DMS79 (cell line): ENCODE measurements at regions not wholly inside any gene's neighbourhood (a gene's known extent, or its start where the extent isn't known, plus 50 kb on each side); places are given as distances from the start of the nearest gene placed in this dataset.

ENCODE experiments used
- DNase-seq: peaks from one replicate; lab custom pipeline; 2025; lab: John Stamatoyannopoulos, UW

- DNase-seq: no peak
Measured at GRCh38 chr9:78806492-78807160, 509.7 kb downstream of the PSAT1 start.

GRCh38 chr9:78807286-78807685 is 510.4 kb downstream of the PSAT1 start:
- no peak for DNase-seq

GRCh38 chr9:78808048-78808447 is 511.1 kb downstream of the PSAT1 start:
- DNase-seq: no peak

GRCh38 chr9:78811622-78812276 is 514.8 kb downstream of the PSAT1 start:
- no peak for DNase-seq

GRCh38 chr9:78812665-78813064 is 515.7 kb downstream of the PSAT1 start:
- DNase-seq: no peak

- no peak for DNase-seq
Measured at GRCh38 chr9:78813602-78814180, 516.8 kb downstream of the PSAT1 start.

- no peak for DNase-seq
Measured at GRCh38 chr9:78821126-78821822, 524.3 kb downstream of the PSAT1 start.

- DNase-seq: no peak
Measured at GRCh38 chr9:78826527-78826926, 529.6 kb downstream of the PSAT1 start.

- no peak for DNase-seq
Measured at GRCh38 chr9:78828521-78828920, 531.6 kb downstream of the PSAT1 start.

GRCh38 chr9:78830301-78830700 is 533.4 kb downstream of the PSAT1 start:
- no peak for DNase-seq

GRCh38 chr9:78831726-78832125 is 534.8 kb downstream of the PSAT1 start:
- no peak for DNase-seq

GRCh38 chr9:78835928-78836450 is 539.1 kb downstream of the PSAT1 start:
- no peak for DNase-seq

- DNase-seq: no peak
Measured at GRCh38 chr9:78839252-78839651, 542.3 kb downstream of the PSAT1 start.

- no peak for DNase-seq
Measured at GRCh38 chr9:78848061-78848460, 551.1 kb downstream of the PSAT1 start.

- no peak for DNase-seq
Measured at GRCh38 chr9:78856144-78856543, 559.2 kb downstream of the PSAT1 start.

- no peak for DNase-seq
Measured at GRCh38 chr9:78856781-78857180, 559.9 kb downstream of the PSAT1 start.

GRCh38 chr9:78857373-78858225 is 560.7 kb downstream of the PSAT1 start:
- DNase-seq: no peak

- DNase-seq: no peak
Measured at GRCh38 chr9:78858266-78858665, 561.3 kb downstream of the PSAT1 start.

GRCh38 chr9:78860801-78861475 is 564.0 kb downstream of the PSAT1 start:
- no peak for DNase-seq

- DNase-seq: no peak
Measured at GRCh38 chr9:78863531-78863930, 566.6 kb downstream of the PSAT1 start.

GRCh38 chr9:78865737-78866136 is 568.8 kb downstream of the PSAT1 start:
- DNase-seq: no peak
